Liver (tissue), 8 donors: ENCODE measurements at regions not wholly inside any gene's neighbourhood (a gene's known extent, or its start where the extent isn't known, plus 50 kb on each side); places are given as distances from the start of the nearest gene placed in this dataset.

Experiments
- DNase-seq: peaks from one replicate; pipeline ENCODE4 v3.0.0-alpha.2; 2017; ENCODE audit warnings: low spot score
- H3K27ac ChIP-seq, 2 donors: one replicate each; pipeline ENCODE4 v1.7.0; 2013; ENCODE audit warnings: inconsistent platforms in 2 of 2, low read length in 2 of 2, control low read depth in 1 of 2, low read depth in 1 of 2, mild to moderate bottlenecking in 1 of 2
- H3K27me3 ChIP-seq, 4 donors: one replicate each; pipeline versions ENCODE4 v1.6.1 to v1.7.0; 2013; ENCODE audit warnings: low read length in 3 of 4, inconsistent platforms in 1 of 4, mild to moderate bottlenecking in 1 of 4, moderate library complexity in 1 of 4; ENCODE audit not compliant: control insufficient read depth in 4 of 4, insufficient read depth in 4 of 4
- H3K36me3 ChIP-seq, 4 donors: one replicate each; pipeline versions ENCODE4 v1.6.1 to v1.7.0; 2013; ENCODE audit warnings: low read length in 3 of 4, mild to moderate bottlenecking in 3 of 4, low read depth in 1 of 4, moderate library complexity in 1 of 4; ENCODE audit not compliant: control insufficient read depth in 4 of 4, insufficient read depth in 3 of 4
- H3K4me1 ChIP-seq, 4 donors: one replicate each; pipeline versions ENCODE4 v1.6.1 to v1.7.0; 2013; ENCODE audit warnings: low read length in 3 of 4, mild to moderate bottlenecking in 3 of 4, moderate library complexity in 1 of 4; ENCODE audit not compliant: control insufficient read depth in 4 of 4, insufficient read depth in 4 of 4
- H3K4me3 ChIP-seq, 3 donors: one replicate each; pipeline versions ENCODE4 v1.6.1 to v1.7.0; 2013; ENCODE audit warnings: low read length in 3 of 3, control low read depth in 1 of 3, low read depth in 1 of 3, mild to moderate bottlenecking in 1 of 3
- H3K9ac ChIP-seq, 2 donors: one replicate each; pipeline ENCODE4 v1.7.0; 2013; ENCODE audit warnings: low read length in 2 of 2, mild to moderate bottlenecking in 2 of 2, moderate library complexity in 2 of 2, control low read depth in 1 of 2, low read depth in 1 of 2
- H3K9me3 ChIP-seq, 4 donors: one replicate each; pipeline versions ENCODE4 v1.6.1 to v1.7.0; 2013; ENCODE audit warnings: low read length in 3 of 4; ENCODE audit not compliant: control insufficient read depth in 4 of 4
- ATF3 ChIP-seq: IDR thresholded peaks from 2 replicates; pipeline ENCODE4 v1.6.1; 2016; ENCODE audit warnings: antibody characterized with exemption
- EGR1 ChIP-seq, 2 donors: IDR thresholded peaks; 2 replicates each; pipeline ENCODE4 v1.6.1; 2016 to 2018; ENCODE audit warnings: antibody characterized with exemption in 2 of 2, low read depth in 2 of 2
- FOXA1 ChIP-seq: IDR thresholded peaks from 2 replicates; pipeline ENCODE4 v1.6.1; 2016; ENCODE audit warnings: antibody characterized with exemption
- FOXA2 ChIP-seq: IDR thresholded peaks from 2 replicates; pipeline ENCODE4 v1.6.1; 2016; ENCODE audit warnings: antibody characterized with exemption
- GABPA ChIP-seq, 2 donors: IDR thresholded peaks in 1 of 2; conservative IDR thresholded peaks in 1 of 2; 2 replicates each; pipeline ENCODE4 v1.6.1; 2016; ENCODE audit warnings: antibody characterized with exemption in 2 of 2, mild to moderate bottlenecking in 1 of 2, moderate library complexity in 1 of 2
- HNF4A ChIP-seq, 2 donors: conservative IDR thresholded peaks; 2 replicates each; pipeline ENCODE4 v1.6.1; 2016; ENCODE audit warnings: antibody characterized with exemption in 2 of 2, mild to moderate bottlenecking in 2 of 2
- HNF4G ChIP-seq: IDR thresholded peaks from 2 replicates; pipeline ENCODE4 v1.6.1; 2016; ENCODE audit warnings: antibody characterized with exemption
- JUND ChIP-seq, 2 donors: IDR thresholded peaks; 2 replicates each; pipeline ENCODE4 v1.6.1; 2016; ENCODE audit warnings: antibody characterized with exemption in 2 of 2
- MAX ChIP-seq: IDR thresholded peaks from 2 replicates; pipeline ENCODE4 v1.6.1; 2016; ENCODE audit warnings: antibody characterized with exemption
- RAD21 ChIP-seq, 2 donors: IDR thresholded peaks; 2 replicates each; pipeline ENCODE4 v1.6.1; 2016; ENCODE audit warnings: antibody characterized with exemption in 2 of 2, mild to moderate bottlenecking in 2 of 2
- RXRA ChIP-seq, 2 donors: IDR thresholded peaks; 2 replicates each; pipeline ENCODE4 v1.6.1; 2017 to 2018; ENCODE audit warnings: antibody characterized with exemption in 2 of 2, mild to moderate bottlenecking in 1 of 2
- SP1 ChIP-seq: IDR thresholded peaks from 2 replicates; pipeline ENCODE4 v1.6.1; 2018; ENCODE audit warnings: antibody characterized with exemption, mild to moderate bottlenecking
- TAF1 ChIP-seq: conservative IDR thresholded peaks from 2 replicates; pipeline ENCODE4 v1.6.1; 2016; ENCODE audit warnings: antibody characterized with exemption, mild to moderate bottlenecking
- YY1 ChIP-seq: IDR thresholded peaks from 2 replicates; pipeline ENCODE4 v1.6.1; 2016; ENCODE audit warnings: antibody characterized with exemption, mild to moderate bottlenecking
- ZBTB33 ChIP-seq: IDR thresholded peaks from 2 replicates; pipeline ENCODE4 v1.6.1; 2016; ENCODE audit warnings: antibody characterized with exemption
- WGBS: extraction: QIAGEN DNeasy Blood & Tissue Kit; methylation state at CpG from one replicate; pipeline ENCODE4 v1.1.7; 2013; 5-methylcytosine and 5-hydroxymethylcytosine counted together
- TF ChIP-seq, protein P1 (sequence below): IDR thresholded peaks from 2 replicates; pipeline ENCODE4 v1.6.1; 2016; ENCODE audit warnings: antibody characterized with exemption, mild to moderate bottlenecking
- TF ChIP-seq, protein P2 (sequence below): fragments of 150-350 bp; IDR thresholded peaks from 2 replicates; pipeline ENCODE4 v1.5.1; 2017; ENCODE audit warnings: improper control_type of control experiment, low read depth, low read length; ENCODE audit not compliant: missing input control
- donor health status: healthy.
- donor health status: healthy.
- donor health status: healthy.
- donor health status: healthy.
- donor health status: healthy.

GRCh38 chr2:147390475-147390874 lies 454.4 kb upstream of the ACVR2A start:
- no peaks in the 10 kb centered on the region for H3K36me3 ChIP-seq
- H3K27ac ChIP-seq: no peak overlapping the region
- 79% methylated on average over 3 of the region's 3 CpGs for WGBS
- no peak for DNase-seq
- H3K4me1 ChIP-seq: peaks cover 0 to 2% (median under 1%) of the 10 kb centered on the region in 4 donors
- H3K27me3 ChIP-seq: no peaks in the 10 kb centered on the region
- H3K9ac ChIP-seq: no peak overlapping the region
- no peaks in the 10 kb centered on the region for H3K9me3 ChIP-seq
- no peak overlapping the region for H3K4me3 ChIP-seq
- TF ChIP-seq ATF3 (no peak), JUND (IDR thresholded peaks at IDR 0.05) (no peak), HNF4G (no peak), RXRA (IDR thresholded peaks at IDR 0.05) (no peak)
- TF ChIP-seq, protein P1, sequence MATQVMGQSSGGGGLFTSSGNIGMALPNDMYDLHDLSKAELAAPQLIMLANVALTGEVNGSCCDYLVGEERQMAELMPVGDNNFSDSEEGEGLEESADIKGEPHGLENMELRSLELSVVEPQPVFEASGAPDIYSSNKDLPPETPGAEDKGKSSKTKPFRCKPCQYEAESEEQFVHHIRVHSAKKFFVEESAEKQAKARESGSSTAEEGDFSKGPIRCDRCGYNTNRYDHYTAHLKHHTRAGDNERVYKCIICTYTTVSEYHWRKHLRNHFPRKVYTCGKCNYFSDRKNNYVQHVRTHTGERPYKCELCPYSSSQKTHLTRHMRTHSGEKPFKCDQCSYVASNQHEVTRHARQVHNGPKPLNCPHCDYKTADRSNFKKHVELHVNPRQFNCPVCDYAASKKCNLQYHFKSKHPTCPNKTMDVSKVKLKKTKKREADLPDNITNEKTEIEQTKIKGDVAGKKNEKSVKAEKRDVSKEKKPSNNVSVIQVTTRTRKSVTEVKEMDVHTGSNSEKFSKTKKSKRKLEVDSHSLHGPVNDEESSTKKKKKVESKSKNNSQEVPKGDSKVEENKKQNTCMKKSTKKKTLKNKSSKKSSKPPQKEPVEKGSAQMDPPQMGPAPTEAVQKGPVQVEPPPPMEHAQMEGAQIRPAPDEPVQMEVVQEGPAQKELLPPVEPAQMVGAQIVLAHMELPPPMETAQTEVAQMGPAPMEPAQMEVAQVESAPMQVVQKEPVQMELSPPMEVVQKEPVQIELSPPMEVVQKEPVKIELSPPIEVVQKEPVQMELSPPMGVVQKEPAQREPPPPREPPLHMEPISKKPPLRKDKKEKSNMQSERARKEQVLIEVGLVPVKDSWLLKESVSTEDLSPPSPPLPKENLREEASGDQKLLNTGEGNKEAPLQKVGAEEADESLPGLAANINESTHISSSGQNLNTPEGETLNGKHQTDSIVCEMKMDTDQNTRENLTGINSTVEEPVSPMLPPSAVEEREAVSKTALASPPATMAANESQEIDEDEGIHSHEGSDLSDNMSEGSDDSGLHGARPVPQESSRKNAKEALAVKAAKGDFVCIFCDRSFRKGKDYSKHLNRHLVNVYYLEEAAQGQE: no peak
- TF ChIP-seq, protein P2, sequence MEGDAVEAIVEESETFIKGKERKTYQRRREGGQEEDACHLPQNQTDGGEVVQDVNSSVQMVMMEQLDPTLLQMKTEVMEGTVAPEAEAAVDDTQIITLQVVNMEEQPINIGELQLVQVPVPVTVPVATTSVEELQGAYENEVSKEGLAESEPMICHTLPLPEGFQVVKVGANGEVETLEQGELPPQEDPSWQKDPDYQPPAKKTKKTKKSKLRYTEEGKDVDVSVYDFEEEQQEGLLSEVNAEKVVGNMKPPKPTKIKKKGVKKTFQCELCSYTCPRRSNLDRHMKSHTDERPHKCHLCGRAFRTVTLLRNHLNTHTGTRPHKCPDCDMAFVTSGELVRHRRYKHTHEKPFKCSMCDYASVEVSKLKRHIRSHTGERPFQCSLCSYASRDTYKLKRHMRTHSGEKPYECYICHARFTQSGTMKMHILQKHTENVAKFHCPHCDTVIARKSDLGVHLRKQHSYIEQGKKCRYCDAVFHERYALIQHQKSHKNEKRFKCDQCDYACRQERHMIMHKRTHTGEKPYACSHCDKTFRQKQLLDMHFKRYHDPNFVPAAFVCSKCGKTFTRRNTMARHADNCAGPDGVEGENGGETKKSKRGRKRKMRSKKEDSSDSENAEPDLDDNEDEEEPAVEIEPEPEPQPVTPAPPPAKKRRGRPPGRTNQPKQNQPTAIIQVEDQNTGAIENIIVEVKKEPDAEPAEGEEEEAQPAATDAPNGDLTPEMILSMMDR: no peak

GRCh38 chr2:147389218-147389617 lies 455.6 kb upstream of the ACVR2A start:
- H3K36me3 ChIP-seq: no peaks in the 10 kb centered on the region
- 91% methylated on average over 5 of the region's 5 CpGs for WGBS
- no peaks in the 10 kb centered on the region for H3K27me3 ChIP-seq
- H3K27ac ChIP-seq: no peak overlapping the region
- no peak for TF ChIP-seq TAF1
- TF ChIP-seq MAX: no peak
- TF ChIP-seq HNF4A (conservative IDR thresholded peaks at IDR 0.05): no peak
- no peak for TF ChIP-seq FOXA2
- TF ChIP-seq, protein P1: no peak
- no peak for TF ChIP-seq YY1
- no peak for TF ChIP-seq ATF3
- TF ChIP-seq GABPA (IDR thresholded peaks at IDR 0.05 in 1 of 2, conservative IDR thresholded peaks at IDR 0.05 in 1 of 2): no peak
- TF ChIP-seq, protein P2: no peak
- TF ChIP-seq ZBTB33: no peak
- no peak for TF ChIP-seq JUND (IDR thresholded peaks at IDR 0.05)
- no peak for TF ChIP-seq RAD21 (IDR thresholded peaks at IDR 0.05)
- TF ChIP-seq HNF4G: no peak
- TF ChIP-seq SP1: no peak
- TF ChIP-seq FOXA1: no peak
- TF ChIP-seq EGR1 (IDR thresholded peaks at IDR 0.05; ENCODE audit: low read depth in 2 of 2): no peak
- DNase-seq: no peak
- H3K9ac ChIP-seq: no peak overlapping the region
- H3K9me3 ChIP-seq: no peaks in the 10 kb centered on the region
- H3K4me1 ChIP-seq: peaks cover 0 to 2% (median under 1%) of the 10 kb centered on the region in 4 donors
- H3K4me3 ChIP-seq: no peak overlapping the region
